HG02870 (cell line): ENCODE measurements at regions not wholly inside any gene's neighbourhood (a gene's known extent, or its start where the extent isn't known, plus 50 kb on each side); places are given as distances from the start of the nearest gene placed in this dataset.

ENCODE experiments used
- ATAC-seq: cut with Tn5 transposase; IDR thresholded peaks from one replicate; pipeline ENCODE4 v1.9.1; 2021; ENCODE audit warnings: mild to moderate bottlenecking, moderate library complexity; ENCODE audit not compliant: unreplicated experiment

GRCh38 chr3:15942936-15943335, 145.2 kb upstream of the ANKRD28 start:
- ATAC-seq, result no peak

GRCh38 chr3:15948388-15948787, 150.6 kb upstream of the ANKRD28 start:
- no peak for ATAC-seq

GRCh38 chr3:15952543-15953175, 154.9 kb upstream of the ANKRD28 start:
- ATAC-seq, result no peak

- ATAC-seq, result no peak
These were observed 156.1 kb upstream of the ANKRD28 start for GRCh38 chr3:15953841-15954240.

GRCh38 chr3:15955968-15956367, 158.2 kb upstream of the ANKRD28 start:
- ATAC-seq, result no peak

GRCh38 chr3:15958692-15959433, 161.1 kb upstream of the ANKRD28 start:
- ATAC-seq, result no peak

GRCh38 chr3:15959434-15959811, 161.6 kb upstream of the ANKRD28 start:
- ATAC-seq, result no peak

- ATAC-seq, result no peak
These were observed 167.0 kb upstream of the ANKRD28 start for GRCh38 chr3:15964605-15965442.

GRCh38 chr3:15967577-15967976, 169.8 kb upstream of the ANKRD28 start:
- ATAC-seq, result no peak

GRCh38 chr3:15969874-15970640, 172.3 kb upstream of the ANKRD28 start:
- no peak for ATAC-seq

- ATAC-seq, result no peak
These were observed 175.6 kb upstream of the ANKRD28 start for GRCh38 chr3:15973414-15973813.

- no peak for ATAC-seq
These were observed 176.2 kb upstream of the ANKRD28 start for GRCh38 chr3:15973940-15974339.

GRCh38 chr3:15974647-15975046, 176.9 kb upstream of the ANKRD28 start:
- ATAC-seq, result no peak

GRCh38 chr3:15976524-15976923, 178.7 kb upstream of the ANKRD28 start:
- no peak for ATAC-seq

GRCh38 chr3:15977090-15977489, 179.3 kb upstream of the ANKRD28 start:
- ATAC-seq, result no peak

GRCh38 chr3:15977598-15978232, 179.9 kb upstream of the ANKRD28 start:
- no peak for ATAC-seq

GRCh38 chr3:15978801-15979200, 181.0 kb upstream of the ANKRD28 start:
- no peak for ATAC-seq

- no peak for ATAC-seq
These were observed 181.7 kb upstream of the ANKRD28 start for GRCh38 chr3:15979495-15979894.

- no peak for ATAC-seq
These were observed 182.1 kb upstream of the ANKRD28 start for GRCh38 chr3:15979900-15980299.

GRCh38 chr3:15982243-15982642, 184.5 kb upstream of the ANKRD28 start:
- ATAC-seq, result no peak
